ENCODE measurements at regions not wholly inside any gene's neighbourhood (a gene's known extent, or its start where the extent isn't known, plus 50 kb on each side); places are given as distances from the start of the nearest gene placed in this dataset.
"Not testable (repeated sequence)": the region's sequence is repeated elsewhere in the genome, so short reads cannot be mapped to it uniquely, and the experiment has no call there.

DNA sequence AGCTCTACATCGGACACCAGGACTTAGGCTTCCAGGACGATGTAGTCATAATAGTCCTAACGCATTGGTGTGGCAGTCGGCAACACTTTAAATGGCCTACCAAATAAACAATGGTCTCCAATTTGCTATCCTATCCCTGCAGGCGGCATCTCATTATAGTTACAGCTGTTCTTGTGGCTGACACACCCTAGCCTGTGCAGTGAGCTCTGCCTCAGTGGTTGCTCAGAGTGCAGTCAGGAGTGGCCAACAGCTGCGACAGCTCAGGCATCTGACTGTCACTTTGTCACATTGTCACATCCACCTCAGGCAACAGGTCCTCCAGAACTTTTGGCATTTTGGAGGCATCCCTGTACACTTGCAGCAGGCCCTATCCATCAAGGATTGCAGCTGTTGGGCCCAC lies 77.9 kb downstream of the OR4M2 start:
- TF ChIP-seq POLR2A, POLR2AphosphoS5 (IDR thresholded peaks at IDR 0.05): not testable (repeated sequence)
- TF ChIP-seq, protein P1, sequence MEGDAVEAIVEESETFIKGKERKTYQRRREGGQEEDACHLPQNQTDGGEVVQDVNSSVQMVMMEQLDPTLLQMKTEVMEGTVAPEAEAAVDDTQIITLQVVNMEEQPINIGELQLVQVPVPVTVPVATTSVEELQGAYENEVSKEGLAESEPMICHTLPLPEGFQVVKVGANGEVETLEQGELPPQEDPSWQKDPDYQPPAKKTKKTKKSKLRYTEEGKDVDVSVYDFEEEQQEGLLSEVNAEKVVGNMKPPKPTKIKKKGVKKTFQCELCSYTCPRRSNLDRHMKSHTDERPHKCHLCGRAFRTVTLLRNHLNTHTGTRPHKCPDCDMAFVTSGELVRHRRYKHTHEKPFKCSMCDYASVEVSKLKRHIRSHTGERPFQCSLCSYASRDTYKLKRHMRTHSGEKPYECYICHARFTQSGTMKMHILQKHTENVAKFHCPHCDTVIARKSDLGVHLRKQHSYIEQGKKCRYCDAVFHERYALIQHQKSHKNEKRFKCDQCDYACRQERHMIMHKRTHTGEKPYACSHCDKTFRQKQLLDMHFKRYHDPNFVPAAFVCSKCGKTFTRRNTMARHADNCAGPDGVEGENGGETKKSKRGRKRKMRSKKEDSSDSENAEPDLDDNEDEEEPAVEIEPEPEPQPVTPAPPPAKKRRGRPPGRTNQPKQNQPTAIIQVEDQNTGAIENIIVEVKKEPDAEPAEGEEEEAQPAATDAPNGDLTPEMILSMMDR (IDR thresholded peaks at IDR 0.05 in 8 of 11, conservative IDR thresholded peaks at IDR 0.05 in 3 of 11), result not testable (repeated sequence)

Data from spleen (tissue), 7 donors.